ENCODE measurements at regions not wholly inside any gene's neighbourhood (a gene's known extent, or its start where the extent isn't known, plus 50 kb on each side); places are given as distances from the start of the nearest gene placed in this dataset.

DNA sequence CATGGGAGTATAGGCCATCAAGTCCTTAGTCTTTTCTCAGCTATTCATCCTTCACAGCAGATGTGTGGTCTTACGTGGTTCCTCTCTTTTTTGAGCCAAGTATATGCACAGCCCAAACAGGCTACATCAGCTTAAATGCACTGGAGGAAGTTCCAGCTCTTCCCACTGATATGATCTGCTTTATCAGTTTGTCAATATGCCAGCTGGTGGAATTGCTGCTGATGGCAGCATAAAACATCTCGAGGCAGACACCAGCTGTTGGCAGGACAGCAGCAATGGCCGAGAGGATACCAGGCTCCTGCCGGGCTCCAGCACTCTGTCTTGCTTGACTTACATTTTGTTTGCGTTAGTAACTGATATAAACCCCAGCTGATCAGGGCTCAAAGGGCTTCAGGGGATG is 143.4 kb downstream of the TENT4A start:
- TF ChIP-seq TAF1 (IDR thresholded peaks at IDR 0.05; ENCODE audit: low read depth): no peak
- no peak for TF ChIP-seq EGR1 (IDR thresholded peaks at IDR 0.05)

GRCh38 chr5:6858419-6858818 is 145.2 kb downstream of the TENT4A start:
- TF ChIP-seq TAF1 (IDR thresholded peaks at IDR 0.05; ENCODE audit: low read depth) (no peak), REST (IDR thresholded peaks at IDR 0.05; ENCODE audit: low read depth) (no peak), CEBPB (IDR thresholded peaks at IDR 0.05) (no peak), TCF12 (IDR thresholded peaks at IDR 0.05; ENCODE audit: low read depth) (no peak), ZBTB7A (IDR thresholded peaks at IDR 0.05; ENCODE audit: low read depth) (no peak), YY1 (IDR thresholded peaks at IDR 0.05; ENCODE audit: low read depth) (no peak), EGR1 (IDR thresholded peaks at IDR 0.05) (no peak), RAD21 (IDR thresholded peaks at IDR 0.05; ENCODE audit: low read depth) (no peak), NFIC (IDR thresholded peaks at IDR 0.05) (no peak), CREB1 (IDR thresholded peaks at IDR 0.05; ENCODE audit: low read depth) (no peak), TEAD4 (IDR thresholded peaks at IDR 0.05) (no peak), MAX (IDR thresholded peaks at IDR 0.05) (no peak), FOXM1 (IDR thresholded peaks at IDR 0.05; ENCODE audit: borderline replicate concordance, low read depth) (no peak), USF1 (IDR thresholded peaks at IDR 0.05) (no peak), EP300 (IDR thresholded peaks at IDR 0.05; ENCODE audit: borderline replicate concordance) (no peak)

DNA sequence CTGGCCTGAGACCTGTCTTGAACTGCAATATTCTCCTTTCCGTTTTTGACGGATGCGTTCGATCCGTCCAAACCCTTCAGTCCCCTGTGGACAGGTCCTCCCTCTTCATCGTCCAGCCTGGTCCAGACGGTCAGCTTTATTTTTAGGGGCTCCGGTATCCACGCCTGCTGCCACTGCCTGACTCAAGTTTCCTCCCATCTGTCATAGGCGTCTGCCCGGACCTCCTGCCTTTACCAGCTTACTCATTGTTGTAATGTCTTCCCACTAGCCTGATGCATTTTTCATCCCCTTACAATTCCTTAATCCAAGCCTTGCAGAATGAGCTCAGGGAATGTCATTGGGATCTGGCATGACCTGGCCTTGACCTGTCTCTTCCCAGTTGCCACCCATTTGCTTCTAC is 145.8 kb downstream of the TENT4A start:
- TF ChIP-seq REST (IDR thresholded peaks at IDR 0.05; ENCODE audit: low read depth): no peak
- no peak for TF ChIP-seq YY1 (IDR thresholded peaks at IDR 0.05; ENCODE audit: low read depth)
- TF ChIP-seq CEBPB (IDR thresholded peaks at IDR 0.05): no peak
- TF ChIP-seq MAX (IDR thresholded peaks at IDR 0.05): no peak
- TF ChIP-seq EGR1 (IDR thresholded peaks at IDR 0.05): no peak
- no peak for TF ChIP-seq ZBTB7A (IDR thresholded peaks at IDR 0.05; ENCODE audit: low read depth)
- no peak for TF ChIP-seq NFIC (IDR thresholded peaks at IDR 0.05)
- no peak for TF ChIP-seq FOXM1 (IDR thresholded peaks at IDR 0.05; ENCODE audit: borderline replicate concordance, low read depth)
- TF ChIP-seq CREB1 (IDR thresholded peaks at IDR 0.05; ENCODE audit: low read depth): no peak

- TF ChIP-seq EGR1 (IDR thresholded peaks at IDR 0.05) (no peak), FOXM1 (IDR thresholded peaks at IDR 0.05; ENCODE audit: borderline replicate concordance, low read depth) (no peak), NFIC (IDR thresholded peaks at IDR 0.05) (no peak), REST (IDR thresholded peaks at IDR 0.05; ENCODE audit: low read depth) (no peak), ZBTB7A (IDR thresholded peaks at IDR 0.05; ENCODE audit: low read depth) (no peak), TCF12 (IDR thresholded peaks at IDR 0.05; ENCODE audit: low read depth) (no peak), TEAD4 (IDR thresholded peaks at IDR 0.05) (no peak), TAF1 (IDR thresholded peaks at IDR 0.05; ENCODE audit: low read depth) (no peak), USF1 (IDR thresholded peaks at IDR 0.05) (no peak), CREB1 (IDR thresholded peaks at IDR 0.05; ENCODE audit: low read depth) (no peak), EP300 (IDR thresholded peaks at IDR 0.05; ENCODE audit: borderline replicate concordance) (no peak)
Observed at GRCh38 chr5:6859951-6860638, 146.9 kb downstream of the TENT4A start.

GRCh38 chr5:6861036-6861435 is 147.8 kb downstream of the TENT4A start:
- no peak for TF ChIP-seq CREB1 (IDR thresholded peaks at IDR 0.05; ENCODE audit: low read depth)
- no peak for TF ChIP-seq TAF1 (IDR thresholded peaks at IDR 0.05; ENCODE audit: low read depth)
- TF ChIP-seq YY1 (IDR thresholded peaks at IDR 0.05; ENCODE audit: low read depth): no peak
- no peak for TF ChIP-seq EP300 (IDR thresholded peaks at IDR 0.05; ENCODE audit: borderline replicate concordance)
- no peak for TF ChIP-seq EGR1 (IDR thresholded peaks at IDR 0.05)
- no peak for TF ChIP-seq MAX (IDR thresholded peaks at IDR 0.05)
- TF ChIP-seq TEAD4 (IDR thresholded peaks at IDR 0.05): no peak
- TF ChIP-seq CEBPB (IDR thresholded peaks at IDR 0.05): no peak
- no peak for TF ChIP-seq TCF12 (IDR thresholded peaks at IDR 0.05; ENCODE audit: low read depth)
- TF ChIP-seq REST (IDR thresholded peaks at IDR 0.05; ENCODE audit: low read depth): no peak
- no peak for TF ChIP-seq ZBTB7A (IDR thresholded peaks at IDR 0.05; ENCODE audit: low read depth)
- no peak for TF ChIP-seq RAD21 (IDR thresholded peaks at IDR 0.05; ENCODE audit: low read depth)

Measured in Ishikawa (cell line).